Uterus (tissue), 2 donors: ENCODE measurements at regions not wholly inside any gene's neighbourhood (a gene's known extent, or its start where the extent isn't known, plus 50 kb on each side); places are given as distances from the start of the nearest gene placed in this dataset.

Experiments
- CTCF ChIP-seq, 4 experiments: fragments of 200-600 bp in 2 of 4; fragments of 450-650 bp in 2 of 4; sonication (generic) in 2 of 4; IDR thresholded peaks; one replicate each; pipeline ENCODE4 v1.5.1; 2016 to 2019; ENCODE audit warnings: antibody characterized with exemption in 4 of 4, mild to moderate bottlenecking in 2 of 4, moderate library complexity in 1 of 4
- POLR2A ChIP-seq, 2 donors: fragments of 450-650 bp; IDR thresholded peaks; one replicate each; pipeline ENCODE4 v1.6.1; 2016; ENCODE audit warnings: antibody characterized with exemption in 2 of 2, mild to moderate bottlenecking in 1 of 2, moderate library complexity in 1 of 2

GRCh38 chr6:77371748-77372147 lies 91.5 kb downstream of the HTR1B start:
- TF ChIP-seq POLR2A (IDR thresholded peaks at IDR 0.05) (no peak), CTCF (IDR thresholded peaks at IDR 0.05) (no peak)
